ENCODE measurements at regions not wholly inside any gene's neighbourhood (a gene's known extent, or its start where the extent isn't known, plus 50 kb on each side); places are given as distances from the start of the nearest gene placed in this dataset.

DNA sequence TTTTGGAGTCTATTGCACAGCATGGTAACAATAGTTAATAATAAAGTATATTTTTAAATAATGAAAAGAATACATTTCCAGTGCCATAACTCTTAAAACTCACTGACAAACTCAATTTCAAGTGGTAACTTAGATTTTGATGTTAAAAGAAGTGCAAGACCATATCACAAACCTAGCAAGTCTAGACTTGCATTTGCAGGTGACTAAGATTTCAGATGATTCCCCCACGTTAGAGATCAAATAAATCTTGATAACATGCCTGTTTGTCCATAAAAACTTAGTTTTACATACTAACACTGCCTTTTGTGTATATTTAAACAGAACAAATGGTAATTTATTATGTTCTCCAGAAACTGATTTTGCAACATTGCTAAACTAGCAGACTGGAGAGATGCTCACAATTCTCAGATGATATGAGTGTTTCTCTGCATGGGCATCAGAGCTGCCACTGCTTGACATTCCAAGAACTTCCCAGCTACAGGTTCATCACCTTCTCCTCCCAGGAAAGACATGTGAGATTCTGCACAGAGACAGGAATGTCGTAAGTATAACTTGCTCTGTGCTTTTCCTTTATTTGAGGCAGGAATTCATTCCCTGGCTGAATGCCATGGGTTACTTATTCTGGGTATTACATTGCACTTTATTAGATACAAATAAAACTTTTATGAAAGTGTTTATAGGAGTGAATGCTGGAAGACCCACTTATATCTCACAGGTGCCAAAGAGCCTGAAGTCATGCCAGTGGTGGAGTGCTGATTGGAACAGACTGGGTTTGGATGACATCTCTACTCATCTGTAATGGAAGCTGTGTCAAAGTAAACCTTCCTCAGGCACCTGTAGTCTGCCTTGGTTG is 160.2 kb upstream of the FOXA2 start:
- no peak for TF ChIP-seq EZH2phosphoT487 (conservative IDR thresholded peaks at IDR 0.05; ENCODE audit: low read length)
- no peaks in the 10 kb centered on the region for H4K20me1 ChIP-seq (ENCODE audit: low read depth, low read length)
- H3K27ac ChIP-seq (ENCODE audit: low read depth, low read length) = no peak overlapping the region
- no peak overlapping the region for H3K9ac ChIP-seq (ENCODE audit: low read length)
- no peaks in the 10 kb centered on the region for H3K9me2 ChIP-seq (replicated peaks; ENCODE audit: insufficient read depth, low read length)
- no peak overlapping the region for H3K4me3 ChIP-seq (ENCODE audit: insufficient read depth, low read length, poor library complexity, severe bottlenecking)
- H3K36me3 ChIP-seq (ENCODE audit: low read length) = no peaks in the 10 kb centered on the region
- H3F3A ChIP-seq (ENCODE audit: insufficient read depth) = no peaks in the 10 kb centered on the region
- no peak overlapping the region for H3K4me2 ChIP-seq (ENCODE audit: low read depth, low read length, poor library complexity, severe bottlenecking)
- peaks cover 8% of the 10 kb centered on the region; the same call in 1 of the 2 replicates for H3K9me3 ChIP-seq (ENCODE audit: insufficient read depth, low read length)
- H3K27me3 ChIP-seq (ENCODE audit: low read length) = no peaks in the 10 kb centered on the region
- H3K79me2 ChIP-seq (ENCODE audit: insufficient read depth, low read length) = no peaks in the 10 kb centered on the region
- H2AFZ ChIP-seq (ENCODE audit: low read depth, low read length, severe bottlenecking) = no peak overlapping the region

GRCh38 chr20:22745194-22745500 is 160.8 kb upstream of the FOXA2 start:
- Histone ChIP-seq H3K36me3 (ENCODE audit: low read length) (no peaks in the 10 kb centered on the region), H3K9me2 (replicated peaks; ENCODE audit: insufficient read depth, low read length) (no peaks in the 10 kb centered on the region), H3K27ac (ENCODE audit: low read depth, low read length) (no peak overlapping the region), H3K4me3 (ENCODE audit: insufficient read depth, low read length, poor library complexity, severe bottlenecking) (no peak overlapping the region), H3K27me3 (ENCODE audit: low read length) (no peaks in the 10 kb centered on the region), H4K20me1 (ENCODE audit: low read depth, low read length) (no peaks in the 10 kb centered on the region), H3K79me2 (ENCODE audit: insufficient read depth, low read length) (no peaks in the 10 kb centered on the region), H3F3A (ENCODE audit: insufficient read depth) (no peaks in the 10 kb centered on the region), H3K9me3 (ENCODE audit: insufficient read depth, low read length) (peaks cover 8% of the 10 kb centered on the region; the same call in 1 of the 2 replicates), H3K9ac (ENCODE audit: low read length) (no peak overlapping the region), H3K4me2 (ENCODE audit: low read depth, low read length, poor library complexity, severe bottlenecking) (no peak overlapping the region), H2AFZ (ENCODE audit: low read depth, low read length, severe bottlenecking) (no peak overlapping the region)
- TF ChIP-seq, protein P1, sequence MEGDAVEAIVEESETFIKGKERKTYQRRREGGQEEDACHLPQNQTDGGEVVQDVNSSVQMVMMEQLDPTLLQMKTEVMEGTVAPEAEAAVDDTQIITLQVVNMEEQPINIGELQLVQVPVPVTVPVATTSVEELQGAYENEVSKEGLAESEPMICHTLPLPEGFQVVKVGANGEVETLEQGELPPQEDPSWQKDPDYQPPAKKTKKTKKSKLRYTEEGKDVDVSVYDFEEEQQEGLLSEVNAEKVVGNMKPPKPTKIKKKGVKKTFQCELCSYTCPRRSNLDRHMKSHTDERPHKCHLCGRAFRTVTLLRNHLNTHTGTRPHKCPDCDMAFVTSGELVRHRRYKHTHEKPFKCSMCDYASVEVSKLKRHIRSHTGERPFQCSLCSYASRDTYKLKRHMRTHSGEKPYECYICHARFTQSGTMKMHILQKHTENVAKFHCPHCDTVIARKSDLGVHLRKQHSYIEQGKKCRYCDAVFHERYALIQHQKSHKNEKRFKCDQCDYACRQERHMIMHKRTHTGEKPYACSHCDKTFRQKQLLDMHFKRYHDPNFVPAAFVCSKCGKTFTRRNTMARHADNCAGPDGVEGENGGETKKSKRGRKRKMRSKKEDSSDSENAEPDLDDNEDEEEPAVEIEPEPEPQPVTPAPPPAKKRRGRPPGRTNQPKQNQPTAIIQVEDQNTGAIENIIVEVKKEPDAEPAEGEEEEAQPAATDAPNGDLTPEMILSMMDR (IDR thresholded peaks at IDR 0.05; ENCODE audit: insufficient read depth, low read length, poor library complexity, severe bottlenecking) = no peak
- no peak for TF ChIP-seq EZH2phosphoT487 (conservative IDR thresholded peaks at IDR 0.05; ENCODE audit: low read length)

GRCh38 chr20:22746957-22747356 is 162.6 kb upstream of the FOXA2 start:
- H3K27me3 ChIP-seq (ENCODE audit: low read length) = no peaks in the 10 kb centered on the region
- no peaks in the 10 kb centered on the region for H3K9me2 ChIP-seq (replicated peaks; ENCODE audit: insufficient read depth, low read length)
- no peak overlapping the region for H3K27ac ChIP-seq (ENCODE audit: low read depth, low read length)
- no peaks in the 10 kb centered on the region for H4K20me1 ChIP-seq (ENCODE audit: low read depth, low read length)
- no peak overlapping the region for H3K9ac ChIP-seq (ENCODE audit: low read length)
- no peaks in the 10 kb centered on the region for H3K79me2 ChIP-seq (ENCODE audit: insufficient read depth, low read length)
- TF ChIP-seq, protein P1 (IDR thresholded peaks at IDR 0.05; ENCODE audit: insufficient read depth, low read length, poor library complexity, severe bottlenecking) = no peak
- TF ChIP-seq EZH2phosphoT487 (conservative IDR thresholded peaks at IDR 0.05; ENCODE audit: low read length) = no peak
- H3K4me2 ChIP-seq (ENCODE audit: low read depth, low read length, poor library complexity, severe bottlenecking) = no peak overlapping the region
- no peak overlapping the region for H3K4me3 ChIP-seq (ENCODE audit: insufficient read depth, low read length, poor library complexity, severe bottlenecking)
- H3K36me3 ChIP-seq (ENCODE audit: low read length) = no peaks in the 10 kb centered on the region
- H2AFZ ChIP-seq (ENCODE audit: low read depth, low read length, severe bottlenecking) = no peak overlapping the region
- peaks cover 8% of the 10 kb centered on the region; the same call in 1 of the 2 replicates for H3K9me3 ChIP-seq (ENCODE audit: insufficient read depth, low read length)
- H3F3A ChIP-seq (ENCODE audit: insufficient read depth) = no peaks in the 10 kb centered on the region

DNA sequence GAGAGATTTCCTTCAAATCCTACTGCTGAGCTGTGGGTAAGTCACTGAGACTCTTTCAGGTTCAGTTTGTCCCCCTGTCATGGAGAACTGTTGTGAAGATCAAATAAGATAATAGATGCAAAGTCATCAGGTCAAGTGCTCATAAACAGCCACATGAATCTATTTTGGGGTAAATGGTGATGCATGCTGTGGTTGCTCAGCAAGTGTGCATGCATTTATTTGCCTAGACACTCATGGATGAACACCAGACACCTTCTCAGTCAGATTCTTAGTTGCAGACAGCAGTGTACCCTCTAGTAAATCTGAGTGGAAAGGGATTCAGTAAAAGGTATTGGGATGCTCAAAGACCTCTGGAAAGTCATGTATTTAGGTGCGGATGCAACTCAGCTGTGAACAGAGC is 168.0 kb upstream of the FOXA2 start:
- Histone ChIP-seq H3K27me3 (ENCODE audit: low read length) (no peaks in the 10 kb centered on the region), H4K20me1 (ENCODE audit: low read depth, low read length) (no peaks in the 10 kb centered on the region), H3K4me2 (ENCODE audit: low read depth, low read length, poor library complexity, severe bottlenecking) (no peak overlapping the region), H3K9me2 (replicated peaks; ENCODE audit: insufficient read depth, low read length) (no peaks in the 10 kb centered on the region), H3F3A (ENCODE audit: insufficient read depth) (no peaks in the 10 kb centered on the region), H3K4me3 (ENCODE audit: insufficient read depth, low read length, poor library complexity, severe bottlenecking) (no peak overlapping the region), H2AFZ (ENCODE audit: low read depth, low read length, severe bottlenecking) (no peak overlapping the region), H3K9ac (ENCODE audit: low read length) (no peak overlapping the region), H3K36me3 (ENCODE audit: low read length) (no peaks in the 10 kb centered on the region), H3K79me2 (ENCODE audit: insufficient read depth, low read length) (no peaks in the 10 kb centered on the region), H3K27ac (ENCODE audit: low read depth, low read length) (no peak overlapping the region), H3K9me3 (ENCODE audit: insufficient read depth, low read length) (no peaks in the 10 kb centered on the region)
- TF ChIP-seq, protein P1 (IDR thresholded peaks at IDR 0.05; ENCODE audit: insufficient read depth, low read length, poor library complexity, severe bottlenecking) = no peak
- TF ChIP-seq EZH2phosphoT487 (conservative IDR thresholded peaks at IDR 0.05; ENCODE audit: low read length) = no peak

Measured in SU-DHL-6 (cell line).